Fibroblast of mammary gland (primary cell): ENCODE measurements at regions not wholly inside any gene's neighbourhood (a gene's known extent, or its start where the extent isn't known, plus 50 kb on each side); places are given as distances from the start of the nearest gene placed in this dataset.
"Not testable (repeated sequence)": the region's sequence is repeated elsewhere in the genome, so short reads cannot be mapped to it uniquely, and the experiment has no call there.

ENCODE experiments used
- DNase-seq: peaks from one replicate; pipeline ENCODE4 v3.0.0-alpha.2; 2010; ENCODE audit warnings: low read depth
- H3K4me3 ChIP-seq: 2 replicates; pipeline ENCODE4 v1.5.1; 2011; ENCODE audit warnings: low read depth, mild to moderate bottlenecking, low read length, moderate library complexity; ENCODE audit not compliant: control insufficient read depth
- TF ChIP-seq, protein P1 (sequence below): conservative IDR thresholded peaks from 2 replicates; pipeline ENCODE4 v1.5.1; 2011; ENCODE audit warnings: low read depth, low read length, inconsistent platforms; ENCODE audit not compliant: control insufficient read depth, insufficient read depth

- TF ChIP-seq, protein P1, sequence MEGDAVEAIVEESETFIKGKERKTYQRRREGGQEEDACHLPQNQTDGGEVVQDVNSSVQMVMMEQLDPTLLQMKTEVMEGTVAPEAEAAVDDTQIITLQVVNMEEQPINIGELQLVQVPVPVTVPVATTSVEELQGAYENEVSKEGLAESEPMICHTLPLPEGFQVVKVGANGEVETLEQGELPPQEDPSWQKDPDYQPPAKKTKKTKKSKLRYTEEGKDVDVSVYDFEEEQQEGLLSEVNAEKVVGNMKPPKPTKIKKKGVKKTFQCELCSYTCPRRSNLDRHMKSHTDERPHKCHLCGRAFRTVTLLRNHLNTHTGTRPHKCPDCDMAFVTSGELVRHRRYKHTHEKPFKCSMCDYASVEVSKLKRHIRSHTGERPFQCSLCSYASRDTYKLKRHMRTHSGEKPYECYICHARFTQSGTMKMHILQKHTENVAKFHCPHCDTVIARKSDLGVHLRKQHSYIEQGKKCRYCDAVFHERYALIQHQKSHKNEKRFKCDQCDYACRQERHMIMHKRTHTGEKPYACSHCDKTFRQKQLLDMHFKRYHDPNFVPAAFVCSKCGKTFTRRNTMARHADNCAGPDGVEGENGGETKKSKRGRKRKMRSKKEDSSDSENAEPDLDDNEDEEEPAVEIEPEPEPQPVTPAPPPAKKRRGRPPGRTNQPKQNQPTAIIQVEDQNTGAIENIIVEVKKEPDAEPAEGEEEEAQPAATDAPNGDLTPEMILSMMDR = no peak
- DNase-seq = no peak
- no peak overlapping the region for H3K4me3 ChIP-seq
These were observed 419.8 kb downstream of the NSUN3 start for GRCh38 chr3:94482686-94483085.

DNA sequence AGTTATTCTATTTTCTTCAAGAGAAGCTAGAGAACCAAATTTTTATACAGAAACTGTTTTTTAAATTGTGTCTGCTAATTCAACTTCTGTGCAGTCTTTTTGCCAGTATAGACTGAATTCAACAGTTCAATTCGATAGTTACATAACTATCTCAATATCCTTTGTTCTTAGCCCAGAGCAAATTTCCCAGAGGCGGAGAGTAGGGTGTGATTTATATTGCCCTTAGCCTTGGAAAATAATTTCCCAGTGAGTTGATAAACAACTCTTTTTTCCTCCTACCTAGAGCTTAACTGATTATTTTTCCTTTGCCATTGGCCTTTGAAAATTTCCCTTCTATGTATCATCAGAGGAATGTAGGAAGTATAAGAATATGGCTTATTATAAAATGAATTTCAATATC lies 420.5 kb downstream of the NSUN3 start:
- H3K4me3 ChIP-seq = no peak overlapping the region
- TF ChIP-seq, protein P1 = no peak
- DNase-seq = no peak

DNA sequence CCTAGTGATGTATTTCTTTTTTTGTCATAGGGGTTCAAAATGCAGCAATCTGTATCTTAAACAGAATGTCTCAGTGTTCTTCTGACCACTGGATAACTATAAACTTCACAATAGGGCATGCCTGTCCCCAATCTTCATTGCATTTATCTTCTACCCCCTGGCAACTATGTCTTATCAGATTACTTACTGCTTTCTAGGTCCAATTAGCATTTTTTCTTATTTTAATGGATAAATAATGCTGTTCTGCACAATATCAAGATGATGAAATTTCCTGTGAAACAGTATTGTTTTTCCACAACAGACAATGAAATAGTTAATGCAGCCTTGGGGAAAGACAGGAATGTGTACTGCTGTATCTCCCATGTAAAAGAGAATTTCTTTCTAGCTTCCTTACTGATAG lies 432.1 kb downstream of the NSUN3 start:
- TF ChIP-seq, protein P1 = no peak
- DNase-seq = no peak
- H3K4me3 ChIP-seq = no peak overlapping the region

GRCh38 chr3:94500146-94500545 lies 437.3 kb downstream of the NSUN3 start:
- DNase-seq = no peak
- no peak overlapping the region for H3K4me3 ChIP-seq
- TF ChIP-seq, protein P1 = no peak

GRCh38 chr3:94507354-94507753 lies 444.5 kb downstream of the NSUN3 start:
- H3K4me3 ChIP-seq, DNase-seq: not testable (repeated sequence)

DNA sequence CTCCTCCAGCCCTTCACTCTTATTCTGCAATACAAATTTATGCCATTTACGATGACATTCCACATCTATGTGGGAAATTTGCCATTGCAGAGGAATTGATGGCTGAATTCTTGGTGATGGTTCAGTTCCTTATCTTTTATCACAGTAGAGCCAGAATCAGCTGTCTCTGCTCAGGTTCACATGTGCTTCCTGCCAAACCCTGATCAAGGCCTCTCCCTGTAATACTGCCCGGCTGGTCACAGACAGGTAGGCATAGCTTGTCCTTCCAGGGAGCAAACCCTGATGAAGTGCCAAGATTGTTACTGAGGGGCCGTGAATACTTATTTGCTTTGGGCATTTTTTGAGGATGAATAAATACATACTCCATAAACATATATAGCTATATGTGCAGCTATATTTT lies 450.0 kb downstream of the NSUN3 start:
- TF ChIP-seq, protein P1 = no peak
- DNase-seq = no peak
- H3K4me3 ChIP-seq = no peak overlapping the region

DNA sequence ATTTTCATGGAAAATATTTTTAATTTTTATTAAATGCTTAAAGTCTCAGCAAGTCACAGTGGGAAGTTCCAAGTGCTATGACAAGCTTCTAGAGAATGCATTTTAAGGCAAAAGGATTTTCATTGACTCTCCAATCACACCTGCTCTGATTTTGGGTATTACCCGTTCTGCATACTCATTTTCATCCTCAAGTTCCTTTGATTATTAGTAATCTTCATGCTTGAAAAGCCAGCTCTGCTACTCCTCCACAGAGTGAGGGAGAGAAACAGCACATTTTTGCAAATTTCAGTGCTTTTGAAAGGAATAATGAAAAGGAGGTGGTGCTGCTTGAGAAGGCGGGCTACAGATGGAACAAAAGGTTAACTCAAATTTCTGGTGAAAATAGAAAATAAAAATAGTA lies 450.7 kb downstream of the NSUN3 start:
- TF ChIP-seq, protein P1 = no peak
- no peak overlapping the region for H3K4me3 ChIP-seq
- DNase-seq = no peak
